Right atrium auricular region (tissue), 2 donors: ENCODE measurements at regions not wholly inside any gene's neighbourhood (a gene's known extent, or its start where the extent isn't known, plus 50 kb on each side); places are given as distances from the start of the nearest gene placed in this dataset.
"Not testable (repeated sequence)": the region's sequence is repeated elsewhere in the genome, so short reads cannot be mapped to it uniquely, and the experiment has no call there.

Source experiments
- DNase-seq: peaks from one replicate; pipeline ENCODE4 v3.0.0-alpha.2; 2019; ENCODE audit warnings: low spot score
- H3K27ac ChIP-seq, 2 donors: fragments of 200-600 bp; sonication (generic); 1 replicate in 1 of 2; 2 replicates in 1 of 2; pipeline ENCODE4 v1.5.1; 2016 to 2019
- H3K27me3 ChIP-seq, 2 donors: fragments of 200-600 bp; sonication (generic); one replicate each; pipeline versions ENCODE4 v1.5.1 to v1.6.0; 2017 to 2019
- H3K36me3 ChIP-seq: fragments of 200-600 bp; sonication (generic); one replicate; pipeline ENCODE4 v1.5.1; 2016
- H3K4me1 ChIP-seq, 2 donors: fragments of 200-600 bp; sonication (generic); one replicate each; pipeline versions ENCODE4 v1.5.1 to v1.6.0; 2017 to 2019
- H3K4me3 ChIP-seq, 2 donors: fragments of 200-600 bp; sonication (generic); 1 replicate in 1 of 2; 2 replicates in 1 of 2; pipeline ENCODE4 v1.5.1; 2017 to 2019; ENCODE audit warnings: mild to moderate bottlenecking in 1 of 2, moderate library complexity in 1 of 2
- H3K9me3 ChIP-seq, 2 donors: fragments of 200-600 bp; sonication (generic); one replicate each; pipeline ENCODE4 v1.5.1; 2019
- TF ChIP-seq, protein P1 (sequence below), 2 donors: fragments of 200-600 bp; sonication (generic); IDR thresholded peaks; one replicate each; pipeline ENCODE4 v1.5.1; 2019; ENCODE audit warnings: antibody characterized with exemption in 2 of 2

DNA sequence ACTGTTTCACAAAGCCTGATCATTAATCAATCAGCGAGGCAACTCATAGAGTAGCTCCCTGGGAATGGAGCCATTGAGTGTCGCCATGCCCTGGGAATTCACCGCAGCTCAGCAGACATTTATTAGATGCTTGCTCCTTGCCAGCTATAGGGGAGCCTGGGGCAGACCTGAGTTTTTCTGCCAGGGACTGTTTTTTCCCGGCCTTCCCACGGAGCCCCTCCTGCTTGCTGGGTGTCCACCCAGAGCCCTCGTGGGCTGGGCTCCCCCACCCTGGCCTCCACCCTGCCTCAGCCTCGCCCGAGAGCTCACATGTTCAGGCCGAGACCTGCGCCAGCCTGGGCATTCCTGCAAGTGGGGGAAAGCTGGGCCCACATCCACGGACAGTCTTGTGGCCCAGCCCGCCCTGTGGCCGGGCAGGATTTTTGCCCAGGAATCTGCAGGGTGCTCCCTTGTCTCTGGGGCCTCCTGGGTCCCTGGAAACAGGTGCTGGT lies 64.9 kb downstream of the SMIM38 start:
- Histone ChIP-seq H3K36me3 (no peaks in the 10 kb centered on the region), H3K27me3 (no peaks in the 10 kb centered on the region), H3K27ac (no peak overlapping the region), H3K4me3 (no peak overlapping the region), H3K4me1 (peaks cover 0 to 7% of the 10 kb centered on the region in 2 donors), H3K9me3 (peaks cover 0 to 4% of the 10 kb centered on the region in 2 donors)
- TF ChIP-seq, protein P1, sequence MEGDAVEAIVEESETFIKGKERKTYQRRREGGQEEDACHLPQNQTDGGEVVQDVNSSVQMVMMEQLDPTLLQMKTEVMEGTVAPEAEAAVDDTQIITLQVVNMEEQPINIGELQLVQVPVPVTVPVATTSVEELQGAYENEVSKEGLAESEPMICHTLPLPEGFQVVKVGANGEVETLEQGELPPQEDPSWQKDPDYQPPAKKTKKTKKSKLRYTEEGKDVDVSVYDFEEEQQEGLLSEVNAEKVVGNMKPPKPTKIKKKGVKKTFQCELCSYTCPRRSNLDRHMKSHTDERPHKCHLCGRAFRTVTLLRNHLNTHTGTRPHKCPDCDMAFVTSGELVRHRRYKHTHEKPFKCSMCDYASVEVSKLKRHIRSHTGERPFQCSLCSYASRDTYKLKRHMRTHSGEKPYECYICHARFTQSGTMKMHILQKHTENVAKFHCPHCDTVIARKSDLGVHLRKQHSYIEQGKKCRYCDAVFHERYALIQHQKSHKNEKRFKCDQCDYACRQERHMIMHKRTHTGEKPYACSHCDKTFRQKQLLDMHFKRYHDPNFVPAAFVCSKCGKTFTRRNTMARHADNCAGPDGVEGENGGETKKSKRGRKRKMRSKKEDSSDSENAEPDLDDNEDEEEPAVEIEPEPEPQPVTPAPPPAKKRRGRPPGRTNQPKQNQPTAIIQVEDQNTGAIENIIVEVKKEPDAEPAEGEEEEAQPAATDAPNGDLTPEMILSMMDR (IDR thresholded peaks at IDR 0.05) = no peak
- DNase-seq = no peak

DNA sequence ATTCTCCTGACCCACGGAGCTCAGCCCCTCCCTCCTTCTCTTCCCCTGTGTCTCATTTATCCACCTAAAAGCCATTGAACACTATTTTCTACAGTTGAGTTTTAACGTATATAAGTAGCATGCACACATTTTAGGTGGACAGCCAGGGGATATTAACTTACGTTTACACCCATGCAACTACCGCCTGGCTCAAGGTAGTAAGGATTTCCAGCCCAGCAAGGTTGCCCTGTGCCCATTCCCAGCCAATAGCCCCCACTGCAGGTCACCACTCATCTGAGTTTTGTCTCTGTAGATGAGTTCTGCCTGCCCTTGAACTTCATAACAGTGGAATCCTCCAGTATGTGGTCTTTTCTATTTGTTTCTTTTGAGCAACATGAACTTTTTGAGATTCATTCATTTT lies 65.4 kb downstream of the SMIM38 start:
- Histone ChIP-seq H3K27ac (no peak overlapping the region), H3K27me3 (no peaks in the 10 kb centered on the region), H3K36me3 (no peaks in the 10 kb centered on the region), H3K9me3 (peaks cover 0 to 4% of the 10 kb centered on the region in 2 donors), H3K4me3 (no peak overlapping the region), H3K4me1 (peaks cover 0 to 7% of the 10 kb centered on the region in 2 donors)
- no peak for DNase-seq
- TF ChIP-seq, protein P1 (IDR thresholded peaks at IDR 0.05) = no peak

DNA sequence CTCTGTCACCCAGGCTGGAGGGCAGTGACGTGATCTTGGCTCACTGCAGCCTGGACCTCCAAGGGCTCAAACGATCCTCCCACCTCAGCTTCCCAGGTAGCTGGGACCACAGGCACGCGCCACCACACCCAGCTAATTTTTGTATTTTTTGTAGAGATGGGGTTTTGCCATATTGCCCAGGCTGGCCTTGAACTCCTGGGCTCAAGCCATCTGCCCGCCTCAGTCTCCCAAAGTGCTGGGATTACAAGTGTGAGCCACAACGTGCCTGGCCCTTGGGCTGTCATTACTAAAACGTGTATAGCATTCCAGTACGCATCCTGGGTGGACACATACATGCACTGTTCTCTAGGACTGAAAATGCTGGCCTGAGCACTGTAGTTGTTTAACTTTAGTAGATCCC lies 65.9 kb downstream of the SMIM38 start:
- H3K27me3 ChIP-seq, H3K27ac ChIP-seq, DNase-seq, H3K4me1 ChIP-seq, H3K36me3 ChIP-seq, H3K9me3 ChIP-seq, H3K4me3 ChIP-seq: not testable (repeated sequence)

DNA sequence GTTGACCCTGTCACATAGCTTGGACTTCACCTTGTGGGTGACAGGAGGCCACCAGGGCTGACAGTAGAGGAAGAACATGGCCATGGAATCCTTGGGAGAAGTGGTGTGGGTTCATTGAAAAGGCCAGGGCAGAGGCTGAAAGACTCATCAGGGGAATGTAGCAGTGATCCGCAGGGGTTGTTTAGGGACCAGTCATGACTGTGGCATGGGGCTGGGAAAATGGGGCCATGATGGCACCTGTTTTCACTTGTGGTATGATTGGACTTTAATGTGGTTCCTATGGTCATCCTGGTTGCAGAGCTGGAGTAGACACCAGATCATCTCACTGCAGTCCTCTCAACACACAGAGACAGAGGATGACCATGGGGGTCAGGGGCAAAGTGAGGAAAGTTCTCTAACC lies 66.7 kb upstream of the MYEOV start:
- TF ChIP-seq, protein P1 (IDR thresholded peaks at IDR 0.05) = no peak
- peaks cover 0 to 7% of the 10 kb centered on the region in 2 donors for H3K9me3 ChIP-seq
- no peaks in the 10 kb centered on the region for H3K27me3 ChIP-seq

DNA sequence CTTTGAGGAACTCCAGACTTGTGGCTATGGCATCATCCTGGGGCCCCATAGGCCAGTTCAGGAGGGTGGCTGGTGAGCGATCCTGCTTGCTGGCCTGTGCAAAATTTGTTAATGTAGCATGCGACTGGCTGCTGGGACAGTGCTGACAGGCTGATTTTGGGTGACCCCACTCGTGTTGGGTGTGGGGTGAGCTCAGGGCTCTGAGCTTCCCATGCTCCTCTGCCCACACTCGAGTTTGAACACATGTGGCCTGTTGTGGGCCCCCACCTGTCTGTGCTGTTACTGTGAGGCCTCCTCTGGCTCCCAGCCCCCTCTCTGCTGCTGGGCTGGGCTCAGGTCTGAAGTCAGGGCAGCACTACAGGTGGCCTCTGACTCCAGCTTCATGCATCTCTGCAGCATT lies 64.4 kb upstream of the MYEOV start:
- no peak overlapping the region for H3K27ac ChIP-seq
- H3K36me3 ChIP-seq = no peaks in the 10 kb centered on the region
- no peak overlapping the region for H3K4me3 ChIP-seq
- peaks cover 0 to 3% of the 10 kb centered on the region in 2 donors for H3K9me3 ChIP-seq
- H3K27me3 ChIP-seq = no peaks in the 10 kb centered on the region
- TF ChIP-seq, protein P1 (IDR thresholded peaks at IDR 0.05) = no peak
- DNase-seq = no peak
- H3K4me1 ChIP-seq = no peaks in the 10 kb centered on the region

More for the DNA sequence above, 66.7 kb upstream of the MYEOV start:
- no peak overlapping the region for H3K27ac ChIP-seq
- H3K4me3 ChIP-seq = no peak overlapping the region
- H3K36me3 ChIP-seq = no peaks in the 10 kb centered on the region
- no peak for DNase-seq
- no peaks in the 10 kb centered on the region for H3K4me1 ChIP-seq

DNA sequence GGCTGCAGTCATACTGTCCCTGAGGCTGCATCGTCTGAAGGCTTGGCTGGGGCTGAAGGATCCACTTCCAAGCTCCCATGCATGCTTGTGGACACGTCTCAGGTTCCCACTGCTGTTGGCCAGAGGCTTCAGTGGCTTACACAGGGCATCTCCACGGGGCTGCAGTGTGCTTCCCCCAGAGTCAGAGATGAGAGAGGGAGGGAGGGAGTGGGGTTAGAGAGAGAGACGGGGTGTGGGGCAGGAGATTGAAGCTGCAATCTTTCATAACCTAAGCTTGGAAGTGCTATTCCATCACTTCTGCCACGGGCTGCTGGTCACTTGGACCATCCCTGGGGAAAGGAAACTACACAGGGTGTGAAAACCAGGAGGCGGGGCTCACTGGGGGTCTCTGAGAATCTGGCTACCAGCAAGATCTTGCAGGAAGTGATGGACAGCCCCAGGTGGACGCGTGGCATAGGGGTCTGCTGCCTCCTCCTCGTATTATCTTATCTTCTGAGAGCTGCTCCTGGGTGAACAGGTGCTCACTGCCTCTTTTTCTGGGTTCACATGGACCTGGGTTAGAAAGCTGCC lies 63.0 kb upstream of the MYEOV start:
- Histone ChIP-seq H3K36me3 (no peaks in the 10 kb centered on the region), H3K4me1 (no peaks in the 10 kb centered on the region), H3K9me3 (peaks cover 0 to 3% of the 10 kb centered on the region in 2 donors), H3K4me3 (no peak overlapping the region), H3K27me3 (no peaks in the 10 kb centered on the region), H3K27ac (no peak overlapping the region)
- TF ChIP-seq, protein P1 (IDR thresholded peaks at IDR 0.05) = no peak
- DNase-seq = no peak
